GM12864 (cell line): ENCODE measurements at regions not wholly inside any gene's neighbourhood (a gene's known extent, or its start where the extent isn't known, plus 50 kb on each side); places are given as distances from the start of the nearest gene placed in this dataset.

Experiments used
- DNase-seq: peaks from one replicate; pipeline ENCODE4 v3.0.0-alpha.2; 2011; ENCODE audit warnings: low read depth
- H3K4me3 ChIP-seq: 2 replicates; pipeline ENCODE4 v1.5.1; 2011; ENCODE audit warnings: mild to moderate bottlenecking, low read depth, low read length, control low read depth
- CTCF ChIP-seq: IDR thresholded peaks from 2 replicates; pipeline ENCODE4 v1.5.1; 2011; ENCODE audit warnings: low read depth, mild to moderate bottlenecking, moderate library complexity, low read length, control low read depth, inconsistent platforms; ENCODE audit errors: missing control alignments

GRCh38 chr7:155953501-155953778 is 141.2 kb upstream of the SHH start:
- DNase-seq, result no peak
- no peak for TF ChIP-seq CTCF
- no peak overlapping the region for H3K4me3 ChIP-seq

GRCh38 chr7:155951554-155952158 is 139.4 kb upstream of the SHH start:
- H3K4me3 ChIP-seq, result no peak overlapping the region
- no peak for TF ChIP-seq CTCF
- no peak for DNase-seq

GRCh38 chr7:155950898-155951553 is 138.8 kb upstream of the SHH start:
- no peak overlapping the region for H3K4me3 ChIP-seq
- DNase-seq, result no peak

GRCh38 chr7:155948845-155949244 is 136.6 kb upstream of the SHH start:
- H3K4me3 ChIP-seq, result no peak overlapping the region
- DNase-seq, result no peak
- no peak for TF ChIP-seq CTCF

More at GRCh38 chr7:155950898-155951553, 138.8 kb upstream of the SHH start:
- TF ChIP-seq CTCF, result no peak

GRCh38 chr7:155948423-155948822 is 136.2 kb upstream of the SHH start:
- no peak for TF ChIP-seq CTCF
- DNase-seq, result no peak
- H3K4me3 ChIP-seq, result no peak overlapping the region

- no peak for DNase-seq
- H3K4me3 ChIP-seq, result no peak overlapping the region
- TF ChIP-seq CTCF, result no peak
Measured at GRCh38 chr7:155947051-155947450, 134.8 kb upstream of the SHH start.

GRCh38 chr7:155945670-155946325 is 133.5 kb upstream of the SHH start:
- TF ChIP-seq CTCF, result no peak
- DNase-seq, result no peak
- H3K4me3 ChIP-seq, result no peak overlapping the region
